H1 (cell line): ENCODE measurements at regions not wholly inside any gene's neighbourhood (a gene's known extent, or its start where the extent isn't known, plus 50 kb on each side); places are given as distances from the start of the nearest gene placed in this dataset.

Experiments
- E2F6 ChIP-seq: IDR thresholded peaks from 2 replicates; pipeline ENCODE4 v1.6.1; 2012; ENCODE audit warnings: inconsistent platforms
- KDM4A ChIP-seq: IDR thresholded peaks from one replicate; pipeline ENCODE4 v1.7.1; 2012; ENCODE audit warnings: low read depth, mild to moderate bottlenecking, moderate library complexity, low read length, inconsistent platforms; ENCODE audit not compliant: severe bottlenecking
- NRF1 ChIP-seq: IDR thresholded peaks from 2 replicates; pipeline ENCODE4 v1.6.1; 2011; ENCODE audit warnings: mild to moderate bottlenecking, low read depth, low read length, improper control_type of control experiment
- POLR2A ChIP-seq, 2 experiments: IDR thresholded peaks; 1 replicate in 1 of 2; 2 replicates in 1 of 2; pipeline ENCODE4 v1.6.1; 2011; ENCODE audit warnings: low read depth in 2 of 2, low read length in 2 of 2, mild to moderate bottlenecking in 2 of 2; ENCODE audit errors: control extremely low read depth in 1 of 2
- SIRT6 ChIP-seq: IDR thresholded peaks from one replicate; pipeline ENCODE4 v1.7.1; 2012; ENCODE audit warnings: low read length, inconsistent platforms
- SP1 ChIP-seq: IDR thresholded peaks from 2 replicates; pipeline ENCODE4 v1.6.1; 2011; ENCODE audit warnings: low read depth, low read length
- TAF7 ChIP-seq: optimal IDR thresholded peaks from 2 replicates; pipeline ENCODE3; 2011; ENCODE audit warnings: low read depth, mild to moderate bottlenecking, inconsistent platforms, low read length, moderate library complexity, borderline replicate concordance

DNA sequence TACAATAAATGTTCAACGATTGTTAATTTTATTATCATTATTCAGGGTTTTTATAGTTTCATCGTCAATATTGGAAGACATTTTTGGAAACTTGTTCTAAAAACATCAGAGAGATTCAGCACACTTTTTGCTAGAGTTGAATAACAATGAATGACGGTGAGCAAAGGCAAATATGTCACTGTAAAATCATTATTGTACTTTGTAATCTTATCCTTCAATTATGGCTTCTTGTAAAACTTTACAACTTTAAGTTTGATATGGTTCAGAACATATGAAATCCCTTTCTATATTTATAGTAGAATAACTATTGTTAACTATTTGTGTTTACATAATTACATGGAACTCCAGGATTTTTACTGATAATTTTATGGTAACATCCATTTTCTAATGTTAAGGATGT is 167.8 kb upstream of the SEMA3A start (continued):
- TF ChIP-seq NRF1 (no peak), POLR2A (IDR thresholded peaks at IDR 0.05; ENCODE audit: control extremely low read depth in 1 of 2, low read depth in 2 of 2, low read length in 2 of 2) (no peak), SIRT6 (no peak), SP1 (no peak), KDM4A (no peak), TAF7 (no peak), E2F6 (no peak)
